B cell (primary cell): ENCODE measurements at regions not wholly inside any gene's neighbourhood (a gene's known extent, or its start where the extent isn't known, plus 50 kb on each side); places are given as distances from the start of the nearest gene placed in this dataset.

ENCODE experiments used
- CTCF ChIP-seq: fragments of 200-600 bp; IDR thresholded peaks from one replicate; pipeline ENCODE4 v1.8.0; 2022; ENCODE audit warnings: antibody characterized with exemption, mild to moderate bottlenecking
- EZH2 ChIP-seq: IDR thresholded peaks from 2 replicates; pipeline ENCODE4 v1.6.1; 2012; ENCODE audit warnings: borderline replicate concordance, low read depth, mild to moderate bottlenecking, moderate library complexity, low read length; ENCODE audit not compliant: insufficient read depth, poor library complexity, severe bottlenecking

DNA sequence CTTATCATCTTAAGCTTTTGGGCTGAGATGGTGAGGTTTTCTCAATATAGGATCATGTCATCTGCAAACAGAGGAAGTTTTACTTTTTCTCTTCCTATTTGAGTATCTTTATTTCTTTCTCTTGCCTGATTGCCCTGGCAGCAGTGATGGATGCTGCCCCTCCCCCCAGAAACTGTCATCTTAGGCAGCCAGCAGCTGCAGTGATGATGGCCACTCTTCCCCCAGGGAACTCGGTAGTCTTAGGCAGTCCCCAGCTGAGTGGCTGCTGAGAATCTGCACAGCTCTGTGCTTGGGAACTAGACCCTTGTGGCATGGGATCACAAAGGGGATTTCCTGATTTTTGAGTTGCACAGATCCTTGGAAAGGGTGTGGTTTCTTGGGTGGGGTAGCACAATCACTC is 791.1 kb upstream of the ALCAM start:
- TF ChIP-seq CTCF (no peak), EZH2 (no peak)
